ENCODE measurements at regions not wholly inside any gene's neighbourhood (a gene's known extent, or its start where the extent isn't known, plus 50 kb on each side); places are given as distances from the start of the nearest gene placed in this dataset.

GRCh38 chr9:22342491-22343217 lies 104.0 kb upstream of the DMRTA1 start:
- intact Hi-C loops (cut with micrococcal nuclease; ENCODE audit: unreplicated experiment) = no loop called here
- no peak overlapping the region for H3K4me3 ChIP-seq
- peaks cover 10% of the 10 kb centered on the region for H3K4me1 ChIP-seq (replicated peaks; ENCODE audit: insufficient read depth)
- no peak overlapping the region for H3K4me2 ChIP-seq
- no peaks in the 10 kb centered on the region for H3K79me2 ChIP-seq (ENCODE audit: low read depth)
- TF ChIP-seq, protein P1, sequence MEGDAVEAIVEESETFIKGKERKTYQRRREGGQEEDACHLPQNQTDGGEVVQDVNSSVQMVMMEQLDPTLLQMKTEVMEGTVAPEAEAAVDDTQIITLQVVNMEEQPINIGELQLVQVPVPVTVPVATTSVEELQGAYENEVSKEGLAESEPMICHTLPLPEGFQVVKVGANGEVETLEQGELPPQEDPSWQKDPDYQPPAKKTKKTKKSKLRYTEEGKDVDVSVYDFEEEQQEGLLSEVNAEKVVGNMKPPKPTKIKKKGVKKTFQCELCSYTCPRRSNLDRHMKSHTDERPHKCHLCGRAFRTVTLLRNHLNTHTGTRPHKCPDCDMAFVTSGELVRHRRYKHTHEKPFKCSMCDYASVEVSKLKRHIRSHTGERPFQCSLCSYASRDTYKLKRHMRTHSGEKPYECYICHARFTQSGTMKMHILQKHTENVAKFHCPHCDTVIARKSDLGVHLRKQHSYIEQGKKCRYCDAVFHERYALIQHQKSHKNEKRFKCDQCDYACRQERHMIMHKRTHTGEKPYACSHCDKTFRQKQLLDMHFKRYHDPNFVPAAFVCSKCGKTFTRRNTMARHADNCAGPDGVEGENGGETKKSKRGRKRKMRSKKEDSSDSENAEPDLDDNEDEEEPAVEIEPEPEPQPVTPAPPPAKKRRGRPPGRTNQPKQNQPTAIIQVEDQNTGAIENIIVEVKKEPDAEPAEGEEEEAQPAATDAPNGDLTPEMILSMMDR (conservative IDR thresholded peaks at IDR 0.05) = no peak
- TF ChIP-seq EZH2 (IDR thresholded peaks at IDR 0.05; ENCODE audit: low read depth) = no peak
- CTCF ChIA-PET = no interaction called here
- DNase-seq = peak in 1 of 2 experiments; percentile 38
- no TSS peak for BruUV-seq (replicated peaks)
- POLR2A ChIA-PET (ENCODE audit: unreplicated experiment) = no interaction called here
- H3K36me3 ChIP-seq (ENCODE audit: low read depth) = no peaks in the 10 kb centered on the region
- no peaks in the 10 kb centered on the region for H3K9me3 ChIP-seq (ENCODE audit: insufficient read depth, low read depth)
- no peaks in the 10 kb centered on the region for H4K20me1 ChIP-seq (ENCODE audit: insufficient read depth)
- H2AFZ ChIP-seq = no peak overlapping the region
- H3K27ac ChIP-seq = no peak overlapping the region
- no peaks in the 10 kb centered on the region for H3F3A ChIP-seq (ENCODE audit: insufficient read depth, low read depth)
- H3K27me3 ChIP-seq (ENCODE audit: insufficient read depth, low read depth) = no peaks in the 10 kb centered on the region
- no peaks in the 10 kb centered on the region for H3K9me2 ChIP-seq (ENCODE audit: insufficient read depth)

DNA sequence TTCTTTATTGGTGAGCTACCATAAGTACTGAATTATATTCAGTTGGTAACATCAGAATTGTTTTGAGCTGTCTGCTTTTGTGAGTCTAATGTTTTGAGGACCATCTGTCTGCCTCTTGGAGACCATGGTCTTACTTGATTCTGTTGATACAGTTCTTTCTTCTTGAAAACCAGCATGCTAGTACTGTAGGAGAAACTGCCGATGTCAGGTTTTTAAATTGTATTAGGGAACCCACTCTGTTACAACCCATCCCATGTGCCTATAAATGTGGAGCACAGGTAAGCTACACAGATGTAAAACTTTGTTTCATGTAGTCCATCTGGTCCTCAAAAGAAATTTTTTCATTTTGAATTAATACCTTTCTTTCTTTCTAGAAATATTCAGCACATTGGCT lies 103.4 kb upstream of the DMRTA1 start:
- BruUV-seq (replicated peaks) = no TSS peak
- peaks cover 10% of the 10 kb centered on the region for H3K4me1 ChIP-seq (replicated peaks; ENCODE audit: insufficient read depth)
- no peaks in the 10 kb centered on the region for H3K79me2 ChIP-seq (ENCODE audit: low read depth)
- H3K4me2 ChIP-seq = no peak overlapping the region
- intact Hi-C loops (cut with micrococcal nuclease; ENCODE audit: unreplicated experiment) = no loop called here
- ChIA-PET POLR2A (ENCODE audit: unreplicated experiment) (no interaction called here), CTCF (no interaction called here)
- no peak for DNase-seq
- no peak overlapping the region for H3K4me3 ChIP-seq
- no peak overlapping the region for H2AFZ ChIP-seq
- no peaks in the 10 kb centered on the region for H4K20me1 ChIP-seq (ENCODE audit: insufficient read depth)
- H3K9me2 ChIP-seq (ENCODE audit: insufficient read depth) = no peaks in the 10 kb centered on the region
- no peaks in the 10 kb centered on the region for H3K36me3 ChIP-seq (ENCODE audit: low read depth)
- H3F3A ChIP-seq (ENCODE audit: insufficient read depth, low read depth) = no peaks in the 10 kb centered on the region
- no peaks in the 10 kb centered on the region for H3K27me3 ChIP-seq (ENCODE audit: insufficient read depth, low read depth)
- H3K27ac ChIP-seq = no peak overlapping the region
- no peaks in the 10 kb centered on the region for H3K9me3 ChIP-seq (ENCODE audit: insufficient read depth, low read depth)
- TF ChIP-seq EZH2 (IDR thresholded peaks at IDR 0.05; ENCODE audit: low read depth) = no peak
- TF ChIP-seq, protein P1 (conservative IDR thresholded peaks at IDR 0.05) = no peak

DNA sequence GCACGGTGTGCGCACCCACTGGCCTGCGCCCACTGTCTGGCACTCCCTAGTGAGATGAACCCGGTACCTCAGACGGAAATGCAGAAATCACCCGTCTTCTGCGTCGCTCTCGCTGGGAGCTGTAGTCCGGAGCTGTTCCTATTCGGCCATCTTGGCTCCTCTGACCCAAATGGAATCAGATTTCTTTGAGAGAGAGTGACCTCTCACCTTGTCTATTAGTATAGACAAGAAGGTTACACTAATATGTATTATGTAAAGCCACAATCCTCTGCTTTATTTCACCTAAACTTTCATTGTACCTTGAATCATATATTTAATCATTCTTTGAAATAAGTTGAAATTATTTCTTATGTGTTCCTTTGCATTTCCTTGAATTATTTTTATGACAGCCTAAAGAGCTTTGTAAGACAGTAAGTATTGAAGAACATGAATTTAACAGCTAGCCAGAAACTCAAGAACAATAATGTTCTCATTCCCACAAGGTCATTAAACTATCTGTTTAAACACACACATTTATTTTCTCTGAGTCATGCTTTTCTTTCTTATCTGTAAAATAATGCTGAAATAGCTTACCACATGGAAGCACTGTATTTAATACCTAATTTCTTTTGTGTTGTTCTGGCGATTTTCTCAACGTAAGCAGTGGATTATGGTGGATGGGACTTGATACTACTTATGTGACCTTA lies 91.8 kb upstream of the DMRTA1 start:
- Histone ChIP-seq H4K20me1 (ENCODE audit: insufficient read depth) (no peaks in the 10 kb centered on the region), H3K4me2 (peak overlapping the region; percentile 38; the same call in 1 of the 2 replicates), H3K4me3 (peak overlapping the region; percentile 40), H3F3A (ENCODE audit: insufficient read depth, low read depth) (no peaks in the 10 kb centered on the region), H3K4me1 (replicated peaks; ENCODE audit: insufficient read depth) (no peaks in the 10 kb centered on the region), H3K9me2 (ENCODE audit: insufficient read depth) (no peaks in the 10 kb centered on the region), H2AFZ (no peak overlapping the region), H3K27me3 (ENCODE audit: insufficient read depth, low read depth) (no peaks in the 10 kb centered on the region), H3K9me3 (ENCODE audit: insufficient read depth, low read depth) (peaks cover 16% of the 10 kb centered on the region; the same call in 1 of the 2 replicates), H3K79me2 (ENCODE audit: low read depth) (no peaks in the 10 kb centered on the region), H3K27ac (no peak overlapping the region), H3K36me3 (ENCODE audit: low read depth) (no peaks in the 10 kb centered on the region)
- no peak for DNase-seq
- BruUV-seq (replicated peaks) = no TSS peak
- ChIA-PET CTCF (no interaction called here), POLR2A (ENCODE audit: unreplicated experiment) (no interaction called here)
- no peak for TF ChIP-seq EZH2 (IDR thresholded peaks at IDR 0.05; ENCODE audit: low read depth)
- TF ChIP-seq, protein P1 (conservative IDR thresholded peaks at IDR 0.05) = no peak
- intact Hi-C loops (cut with micrococcal nuclease; ENCODE audit: unreplicated experiment) = no loop called here

Measured in PC-9 (cell line).